K562 (cell line): ENCODE measurements at regions not wholly inside any gene's neighbourhood (a gene's known extent, or its start where the extent isn't known, plus 50 kb on each side); places are given as distances from the start of the nearest gene placed in this dataset.

Experiments used
- ATAC-seq: fragments of 200-7000 bp; cut with Tn5 transposase; 3 replicates; pipeline ENCODE4 v1.9.1; 2020; ENCODE audit warnings: moderate library complexity
- BruUV-seq: library from RNA; stranded (reverse); fragments of 400-500 nt; replicated peaks from 2 replicates; lab custom pipeline; 2021; lab: Mats Ljungman, UMichigan
- CTCF ChIA-PET: fragments of 300-600 bp; formaldehyde crosslinking; extraction: SDS; loops from one replicate; lab custom pipeline; 2021; ENCODE audit warnings: low intra/inter-chr PET ratio; lab: Yijun Ruan, JAX
- POLR2A ChIA-PET: fragments of 300-600, 350-650 bp; sonication (Branson Sonifier 250); formaldehyde crosslinking; extraction: SDS; loops from one replicate; lab custom pipeline; 2021; ENCODE audit warnings: antibody characterized with exemption, inconsistent platforms; lab: Yijun Ruan, JAX
- DNase-seq, 4 experiments: peaks; one replicate each; pipeline versions ENCODE4 v3.0.0 to v3.0.0-alpha.2; 2011 to 2018; ENCODE audit warnings: low spot score in 3 of 4, mixed read lengths in 3 of 4; ENCODE audit errors: extremely low read depth in 1 of 4
- FAIRE-seq: peaks from 2 replicates; lab custom pipeline; 2011; peaks lifted over from hg19 to GRCh38; lab: Jason Lieb, UNC
- H2AFZ ChIP-seq: 2 replicates; pipeline ENCODE4 v1.6.0; 2011; ENCODE audit warnings: low read depth, low read length, control low read depth, inconsistent platforms
- H3K27ac ChIP-seq: fragments of 200-600 bp; 3 replicates; pipeline ENCODE4 v1.8.0; 2011; ENCODE audit warnings: low read depth, mild to moderate bottlenecking, control low read depth, inconsistent platforms, low read length, moderate library complexity, mixed read lengths; ENCODE audit errors: extremely low read depth
- H3K27me3 ChIP-seq, 2 experiments: fragments of 300-600 bp in 1 of 2; 2 replicates in 1 of 2; 3 replicates in 1 of 2; pipeline versions ENCODE4 v1.6.0 to v1.8.0; 2011; ENCODE audit warnings: inconsistent platforms in 2 of 2, low read length in 2 of 2, mild to moderate bottlenecking in 1 of 2, mixed read lengths in 1 of 2, moderate library complexity in 1 of 2; ENCODE audit not compliant: control insufficient read depth in 2 of 2, insufficient read depth in 2 of 2
- H3K36me3 ChIP-seq: fragments of 300-600 bp; 3 replicates; pipeline ENCODE4 v1.8.0; 2011; ENCODE audit warnings: mild to moderate bottlenecking, low read length, inconsistent platforms; ENCODE audit not compliant: control insufficient read depth, insufficient read depth
- H3K4me1 ChIP-seq, 2 experiments: fragments of 200-600 bp in 1 of 2; replicated peaks in 1 of 2; 2 replicates in 1 of 2; 3 replicates in 1 of 2; pipeline versions ENCODE4 v1.5.1 to v1.8.0; 2011; ENCODE audit warnings: inconsistent platforms in 2 of 2, low read length in 2 of 2, mild to moderate bottlenecking in 1 of 2, mixed read lengths in 1 of 2, moderate library complexity in 1 of 2; ENCODE audit not compliant: control insufficient read depth in 2 of 2, insufficient read depth in 2 of 2
- H3K4me2 ChIP-seq: 2 replicates; pipeline ENCODE4 v1.6.1; 2011; ENCODE audit warnings: low read length, control low read depth, inconsistent platforms, mixed read lengths; ENCODE audit not compliant: insufficient read depth
- H3K4me3 ChIP-seq: fragments of 200-600 bp; sonication (generic), shearing (Covaris generic); 2 replicates; pipeline ENCODE4 v1.5.1; 2016; ENCODE audit warnings: control low read depth, inconsistent platforms
- H3K79me2 ChIP-seq: fragments of 200-600 bp; 3 replicates; pipeline ENCODE4 v1.8.0; 2011; ENCODE audit warnings: low read length, inconsistent platforms; ENCODE audit not compliant: control insufficient read depth, insufficient read depth
- H3K9ac ChIP-seq, 2 experiments: 2 replicates each; pipeline versions ENCODE4 v1.6.0 to v1.6.1; 2011; ENCODE audit warnings: low read depth in 2 of 2, low read length in 2 of 2, control low read depth in 1 of 2, inconsistent platforms in 1 of 2, mild to moderate bottlenecking in 1 of 2, mixed read lengths in 1 of 2; ENCODE audit not compliant: insufficient read depth in 1 of 2
- H3K9me1 ChIP-seq: one replicate; pipeline ENCODE4 v1.6.0; 2011; ENCODE audit warnings: inconsistent platforms, mild to moderate bottlenecking, low read length, moderate library complexity; ENCODE audit not compliant: control insufficient read depth, insufficient read depth
- H3K9me3 ChIP-seq: replicated peaks from 2 replicates; pipeline ENCODE4 v1.5.1; 2011; ENCODE audit warnings: low read depth, low read length, inconsistent platforms; ENCODE audit not compliant: control insufficient read depth, insufficient read depth
- H4K20me1 ChIP-seq: replicated peaks from 2 replicates; pipeline ENCODE4 v1.6.1; 2011; ENCODE audit warnings: low read length, inconsistent platforms, mixed read lengths; ENCODE audit not compliant: control insufficient read depth, insufficient read depth
- CBX1 ChIP-seq: sonication (generic); IDR thresholded peaks from 2 replicates; pipeline ENCODE4 v1.6.1; 2016; ENCODE audit warnings: antibody characterized with exemption, low read depth, mild to moderate bottlenecking
- ELF1 ChIP-seq: fragments of 200-800 bp; sonication (Bioruptor generic); IDR thresholded peaks from 2 replicates; pipeline ENCODE4 v1.6.1; 2016; ENCODE audit warnings: missing genetic modification characterization, missing compliant biosample characterization
- ETV6 ChIP-seq, 3 experiments: fragments of 150-350 bp in 1 of 3; sonication (generic) in 1 of 3; formaldehyde crosslinking in 1 of 3; IDR thresholded peaks; 2 replicates each; pipeline versions ENCODE4 v1.6.1 to v1.8.0; 2014 to 2022; ENCODE audit warnings: borderline replicate concordance in 2 of 3, low read depth in 2 of 3, antibody characterized with exemption in 1 of 3, low read length in 1 of 3, mild to moderate bottlenecking in 1 of 3, missing genetic modification reagents in 1 of 3
- FOXP4 ChIP-seq: sonication (generic); formaldehyde crosslinking; IDR thresholded peaks from 2 replicates; pipeline ENCODE4 v1.8.0; 2022; ENCODE audit warnings: mild to moderate bottlenecking, missing genetic modification reagents, borderline replicate concordance
- GTF2F1 ChIP-seq: IDR thresholded peaks from 2 replicates; pipeline ENCODE4 v1.6.1; 2011; ENCODE audit warnings: low read depth, low read length, improper control_type of control experiment
- PHB ChIP-seq: fragments of 250-450 bp; sonication (Bioruptor Pico); IDR thresholded peaks from 2 replicates; pipeline ENCODE4 v1.5.0; 2021
- RAD21 ChIP-seq, 2 experiments: fragments of 250-450 bp in 1 of 2; fragments of 450-650 bp in 1 of 2; sonication (Bioruptor Pico) in 1 of 2; formaldehyde crosslinking in 1 of 2; IDR thresholded peaks in 1 of 2; conservative IDR thresholded peaks in 1 of 2; 2 replicates each; pipeline versions ENCODE4 v1.4.0 to v1.8.0; 2020 to 2022; ENCODE audit warnings: mild to moderate bottlenecking in 2 of 2, moderate library complexity in 1 of 2
- THAP12 ChIP-seq: fragments of 250-450 bp; sonication (Bioruptor Pico); IDR thresholded peaks from 2 replicates; pipeline ENCODE4 v1.9.0; 2021; ENCODE audit warnings: mild to moderate bottlenecking, inconsistent platforms
- ZBTB2 ChIP-seq: fragments of 450-650 bp; IDR thresholded peaks from 2 replicates; pipeline ENCODE4 v1.6.1; 2016; ENCODE audit warnings: antibody characterized with exemption
- ZNF354B ChIP-seq: fragments of 250-450 bp; sonication (Bioruptor Pico); IDR thresholded peaks from 2 replicates; pipeline ENCODE4 v1.4.0; 2020
- ZNF384 ChIP-seq: IDR thresholded peaks from 2 replicates; pipeline ENCODE4 v1.6.1; 2012; ENCODE audit warnings: low read depth, low read length, improper control_type of control experiment
- ZNF584 ChIP-seq: fragments of 200-800 bp; sonication (Bioruptor generic); IDR thresholded peaks from 2 replicates; pipeline ENCODE4 v1.6.1; 2016; ENCODE audit warnings: low read depth, mild to moderate bottlenecking, missing genetic modification characterization, missing compliant biosample characterization
- WGBS: fragments of 100-300 bp; shearing (Covaris generic); methylation state at CpG from one replicate; pipeline ENCODE4 v1.1.6; 2016; ENCODE audit warnings: low coverage, mixed read lengths; ENCODE audit not compliant: insufficient coverage; ENCODE audit errors: missing lambda C conversion rate; 5-methylcytosine and 5-hydroxymethylcytosine counted together
- in situ Hi-C: fragments of 300-500 bp; cut with MboI; formaldehyde crosslinking; loops from 4 replicates; pipeline ENCODE4 v1.15.0; 2018; ENCODE audit warnings: inconsistent platforms, mixed read lengths
- intact Hi-C: fragments of 100-400 bp; cut with micrococcal nuclease; formaldehyde crosslinking; loops from 2 replicates; pipeline ENCODE4 v1.14.2; 2022

GRCh38 chr5:125912028-125912427 lies 511.2 kb upstream of the GRAMD2B start:
- intact Hi-C loops = no loop called here
- TF ChIP-seq THAP12 = no peak
- TF ChIP-seq ZNF354B = no peak
- no peak for TF ChIP-seq CBX1
- TF ChIP-seq PHB (CRISPR knock-in tag) = no peak
- TF ChIP-seq ZBTB2 = no peak
- TF ChIP-seq ZNF384 = no peak
- TF ChIP-seq ELF1 (tag) = no peak
- no peak for TF ChIP-seq GTF2F1
- TF ChIP-seq FOXP4 (CRISPR knock-in tag) = no peak
- TF ChIP-seq ZNF584 (CRISPR knock-in tag) = no peak
- no peak for TF ChIP-seq RAD21 (CRISPR knock-in tag; conservative IDR thresholded peaks at IDR 0.05 in 1 of 2, IDR thresholded peaks at IDR 0.05 in 1 of 2)
- TF ChIP-seq ETV6 (IDR thresholded peaks at IDR 0.05; ENCODE audit: borderline replicate concordance in 1 of 2, low read depth in 2 of 2, low read length in 1 of 2) = no peak
- no peak for TF ChIP-seq ETV6 (CRISPR knock-in tag; IDR thresholded peaks at IDR 0.05; ENCODE audit: borderline replicate concordance)
- ATAC-seq (no peak), FAIRE-seq (no peak), DNase-seq (no peak)
- ChIA-PET CTCF (no interaction called here), POLR2A (no interaction called here)
- Histone ChIP-seq H3K9me1 (no peaks in the 10 kb centered on the region), H3K4me3 (no peak overlapping the region), H3K27me3 (no peaks in the 10 kb centered on the region), H3K36me3 (no peaks in the 10 kb centered on the region), H3K9ac (no peak overlapping the region), H3K9me3 (no peaks in the 10 kb centered on the region), H2AFZ (no peak overlapping the region), H4K20me1 (no peaks in the 10 kb centered on the region), H3K27ac (no peak overlapping the region), H3K79me2 (no peaks in the 10 kb centered on the region), H3K4me2 (no peak overlapping the region), H3K4me1 (no peaks in the 10 kb centered on the region)
- BruUV-seq = no TSS peak
- in situ Hi-C loops = no loop called here
- 0% methylated on average over 1 of the region's 1 CpG for WGBS
